ENCODE measurements at regions not wholly inside any gene's neighbourhood (a gene's known extent, or its start where the extent isn't known, plus 50 kb on each side); places are given as distances from the start of the nearest gene placed in this dataset.

GRCh38 chr4:157929486-157929885 lies 243.3 kb downstream of the GASK1B start:
- H3K9me3 Mint-ChIP-seq (ENCODE audit: insufficient read depth) = no peaks in the 10 kb centered on the region
- Histone ChIP-seq H3K79me2 (ENCODE audit: control insufficient read depth, insufficient read depth, low read length) (no peaks in the 10 kb centered on the region), H3K4me1 (ENCODE audit: control insufficient read depth in 2 of 2, insufficient read depth in 2 of 2, low read length in 2 of 2) (no peaks in the 10 kb centered on the region), H3K4me3 (ENCODE audit: control extremely low read depth in 1 of 5, extremely low read depth in 1 of 5, insufficient read depth in 1 of 5, low read depth in 2 of 5, low read length in 4 of 5) (no peak overlapping the region), H4K20me1 (ENCODE audit: control insufficient read depth, insufficient read depth, low read length, poor library complexity, severe bottlenecking) (no peaks in the 10 kb centered on the region), H3K9ac (ENCODE audit: low read length) (no peak overlapping the region), H3K36me3 (replicated peaks in 1 of 2; ENCODE audit: control extremely low read depth in 1 of 2, control insufficient read depth in 1 of 2, extremely low read depth in 1 of 2, insufficient read depth in 2 of 2, low read length in 1 of 2) (no peaks in the 10 kb centered on the region), H3K27me3 (replicated peaks in 1 of 4; ENCODE audit: control extremely low read depth in 1 of 4, control insufficient read depth in 3 of 4, insufficient read depth in 4 of 4, low read length in 3 of 4) (no peaks in the 10 kb centered on the region), H3K27ac (ENCODE audit: low read length in 2 of 2) (no peak overlapping the region), H3K4me2 (replicated peaks; ENCODE audit: low read depth, low read length, poor library complexity, severe bottlenecking) (no peak overlapping the region), H3K9me3 (ENCODE audit: control extremely low read depth in 1 of 3, control insufficient read depth in 2 of 3, insufficient read depth in 1 of 3, low read length in 2 of 3) (peaks cover 0 to 5% (median 0%) of the 10 kb centered on the region in 3 donors), H2AFZ (ENCODE audit: insufficient read depth, low read depth, low read length, poor library complexity, severe bottlenecking) (no peak overlapping the region)
- ChIA-PET CTCF (no interaction called here), POLR2A (no interaction called here)
- no CpG with 5 or more reads among the region's 1 CpG for WGBS (ENCODE audit: insufficient coverage)
- no peak for DNase-seq
- no peak overlapping the region for H3K27ac Mint-ChIP-seq
- TF ChIP-seq EZH2 (IDR thresholded peaks at IDR 0.05; ENCODE audit: borderline replicate concordance, insufficient read depth, low read depth, low read length, poor library complexity, severe bottlenecking) (no peak), CTCF (IDR thresholded peaks at IDR 0.05) (no peak)
- intact Hi-C loops (cut with micrococcal nuclease) = no loop called here
- no peak for ATAC-seq (ENCODE audit: low read depth)
- no peaks in the 10 kb centered on the region for H3K27me3 Mint-ChIP-seq
- H3K4me1 Mint-ChIP-seq = no peaks in the 10 kb centered on the region
- no peak overlapping the region for H3K4me3 Mint-ChIP-seq

GRCh38 chr4:157918036-157918832 lies 254.6 kb downstream of the GASK1B start:
- DNase-seq (no peak), ATAC-seq (ENCODE audit: low read depth) (no peak)
- Mint-ChIP-seq H3K27ac (no peak overlapping the region), H3K4me1 (no peaks in the 10 kb centered on the region), H3K4me3 (no peak overlapping the region), H3K27me3 (no peaks in the 10 kb centered on the region), H3K9me3 (ENCODE audit: insufficient read depth) (no peaks in the 10 kb centered on the region)
- H4K20me1 ChIP-seq (ENCODE audit: control insufficient read depth, insufficient read depth, low read length, poor library complexity, severe bottlenecking) = no peaks in the 10 kb centered on the region
- TF ChIP-seq CTCF (IDR thresholded peaks at IDR 0.05) = no peak
- TF ChIP-seq EZH2 (IDR thresholded peaks at IDR 0.05; ENCODE audit: borderline replicate concordance, insufficient read depth, low read depth, low read length, poor library complexity, severe bottlenecking) = no peak
- POLR2A ChIA-PET = no interaction called here
- no peak overlapping the region for H2AFZ ChIP-seq (ENCODE audit: insufficient read depth, low read depth, low read length, poor library complexity, severe bottlenecking)
- no peaks in the 10 kb centered on the region for H3K79me2 ChIP-seq (ENCODE audit: control insufficient read depth, insufficient read depth, low read length)
- intact Hi-C loops (cut with micrococcal nuclease) = no loop called here
- H3K27ac ChIP-seq (ENCODE audit: low read length in 2 of 2) = no peak overlapping the region
- H3K36me3 ChIP-seq (replicated peaks in 1 of 2; ENCODE audit: control extremely low read depth in 1 of 2, control insufficient read depth in 1 of 2, extremely low read depth in 1 of 2, insufficient read depth in 2 of 2, low read length in 1 of 2) = no peaks in the 10 kb centered on the region
- no peak overlapping the region for H3K9ac ChIP-seq (ENCODE audit: low read length)
- H3K27me3 ChIP-seq (replicated peaks in 1 of 4; ENCODE audit: control extremely low read depth in 1 of 4, control insufficient read depth in 3 of 4, insufficient read depth in 4 of 4, low read length in 3 of 4) = no peaks in the 10 kb centered on the region
- no peak overlapping the region for H3K4me3 ChIP-seq (ENCODE audit: control extremely low read depth in 1 of 5, extremely low read depth in 1 of 5, insufficient read depth in 1 of 5, low read depth in 2 of 5, low read length in 4 of 5)
- H3K4me2 ChIP-seq (replicated peaks; ENCODE audit: low read depth, low read length, poor library complexity, severe bottlenecking) = no peak overlapping the region
- H3K4me1 ChIP-seq (ENCODE audit: control insufficient read depth in 2 of 2, insufficient read depth in 2 of 2, low read length in 2 of 2) = no peaks in the 10 kb centered on the region
- H3K9me3 ChIP-seq (ENCODE audit: control extremely low read depth in 1 of 3, control insufficient read depth in 2 of 3, insufficient read depth in 1 of 3, low read length in 2 of 3) = no peaks in the 10 kb centered on the region
- CTCF ChIA-PET = no interaction called here
- WGBS (ENCODE audit: insufficient coverage) = no CpG with 5 or more reads among the region's 2 CpGs

Data from B cell (primary cell).